Peyer's patch (tissue), 4 donors: ENCODE measurements at regions not wholly inside any gene's neighbourhood (a gene's known extent, or its start where the extent isn't known, plus 50 kb on each side); places are given as distances from the start of the nearest gene placed in this dataset.
"Not testable (repeated sequence)": the region's sequence is repeated elsewhere in the genome, so short reads cannot be mapped to it uniquely, and the experiment has no call there.

ENCODE experiments used
- CTCF ChIP-seq, 6 experiments: fragments of 450-650 bp in 4 of 6; fragments of 200-600 bp in 2 of 6; sonication (generic) in 1 of 6; IDR thresholded peaks; one replicate each; pipeline ENCODE4 v1.5.1; 2017 to 2019; ENCODE audit warnings: antibody characterized with exemption in 6 of 6, mild to moderate bottlenecking in 3 of 6, moderate library complexity in 1 of 6
- POLR2A ChIP-seq, 2 donors: fragments of 450-650 bp; IDR thresholded peaks; one replicate each; pipeline ENCODE4 v1.5.1; 2017; ENCODE audit warnings: antibody characterized with exemption in 2 of 2, mild to moderate bottlenecking in 2 of 2, moderate library complexity in 2 of 2

- TF ChIP-seq CTCF, POLR2A (IDR thresholded peaks at IDR 0.05): not testable (repeated sequence)
Measured at GRCh38 chr11:69221636-69222035, 65.9 kb downstream of the SMIM38 start.
